WTC11 (cell line): ENCODE measurements at regions not wholly inside any gene's neighbourhood (a gene's known extent, or its start where the extent isn't known, plus 50 kb on each side); places are given as distances from the start of the nearest gene placed in this dataset.
"Not testable (repeated sequence)": the region's sequence is repeated elsewhere in the genome, so short reads cannot be mapped to it uniquely, and the experiment has no call there.

Experiments
- ATAC-seq: fragments of 200-7000 bp; cut with Tn5 transposase; 2 replicates; pipeline ENCODE4 v1.10.0; 2021; ENCODE audit warnings: mild to moderate bottlenecking, moderate library complexity
- CTCF ChIA-PET: fragments of 300-600 bp; sonication (Branson Sonifier 250); formaldehyde crosslinking; loops from one replicate; lab custom pipeline; 2021; ENCODE audit warnings: antibody characterized with exemption; lab: Charles Lee
- POLR2A ChIA-PET: fragments of 350-600 bp; sonication (Branson Sonifier 250); formaldehyde crosslinking; loops from one replicate; lab custom pipeline; 2021; ENCODE audit warnings: antibody characterized with exemption; lab: Charles Lee
- DNase-seq: peaks from one replicate; pipeline ENCODE4 v3.0.0; 2021; ENCODE audit warnings: low spot score
- H3K27ac Mint-ChIP-seq: 2 replicates; pipeline ENCODE4 v1.8.0; 2021; ENCODE audit warnings: mixed read lengths
- H3K27me3 Mint-ChIP-seq: 2 replicates; pipeline ENCODE4 v1.8.0; 2021; ENCODE audit warnings: low read depth, mild to moderate bottlenecking, moderate library complexity, mixed read lengths
- H3K36me3 Mint-ChIP-seq: 2 replicates; pipeline ENCODE4 v1.8.0; 2021; ENCODE audit warnings: mixed read lengths
- H3K4me1 Mint-ChIP-seq: 2 replicates; pipeline ENCODE4 v1.8.0; 2022; ENCODE audit warnings: mixed read lengths
- H3K4me3 Mint-ChIP-seq: 2 replicates; pipeline ENCODE4 v1.8.0; 2021; ENCODE audit warnings: mild to moderate bottlenecking, moderate library complexity, mixed read lengths
- H3K9me3 Mint-ChIP-seq: 2 replicates; pipeline ENCODE4 v1.8.0; 2021; ENCODE audit warnings: mixed read lengths
- ATF1 ChIP-seq: sonication (generic); formaldehyde crosslinking; IDR thresholded peaks from 2 replicates; pipeline ENCODE4 v1.8.1; 2023; ENCODE audit warnings: mild to moderate bottlenecking, moderate library complexity, missing genetic modification reagents
- E2F1 ChIP-seq: sonication (generic); formaldehyde crosslinking; IDR thresholded peaks from 2 replicates; pipeline ENCODE4 v1.8.0; 2022; ENCODE audit warnings: mild to moderate bottlenecking, missing genetic modification reagents
- ESRRA ChIP-seq: sonication (generic); formaldehyde crosslinking; IDR thresholded peaks from 2 replicates; pipeline ENCODE4 v1.8.1; 2022; ENCODE audit warnings: mild to moderate bottlenecking, missing genetic modification reagents, borderline replicate concordance
- GRHL2 ChIP-seq: fragments of 250-450 bp; sonication (Bioruptor Pico); IDR thresholded peaks from 2 replicates; pipeline ENCODE4 v1.8.0; 2022; ENCODE audit warnings: mild to moderate bottlenecking, moderate library complexity; ENCODE audit not compliant: insufficient replicate concordance, severe bottlenecking
- HMGA2 ChIP-seq: fragments of 250-450 bp; sonication (Bioruptor Pico); IDR thresholded peaks from 2 replicates; pipeline ENCODE4 v1.4.0; 2021; ENCODE audit warnings: mild to moderate bottlenecking, moderate library complexity
- HMGXB4 ChIP-seq: sonication (generic); formaldehyde crosslinking; IDR thresholded peaks from 2 replicates; pipeline ENCODE4 v1.8.1; 2023; ENCODE audit warnings: mild to moderate bottlenecking, moderate library complexity, missing genetic modification reagents
- KAT7 ChIP-seq: sonication (generic); formaldehyde crosslinking; IDR thresholded peaks from 2 replicates; pipeline ENCODE4 v1.8.1; 2023; ENCODE audit warnings: missing genetic modification reagents, mild to moderate bottlenecking, borderline replicate concordance
- MLX ChIP-seq: sonication (generic); formaldehyde crosslinking; IDR thresholded peaks from 2 replicates; pipeline ENCODE4 v1.8.1; 2023; ENCODE audit warnings: mild to moderate bottlenecking, missing genetic modification reagents, moderate library complexity
- NFE2L1 ChIP-seq: sonication (generic); formaldehyde crosslinking; IDR thresholded peaks from 2 replicates; pipeline ENCODE4 v1.8.1; 2023; ENCODE audit warnings: missing genetic modification reagents
- NR2C2 ChIP-seq: sonication (generic); formaldehyde crosslinking; IDR thresholded peaks from 2 replicates; pipeline ENCODE4 v1.8.0; 2022; ENCODE audit warnings: mild to moderate bottlenecking, missing genetic modification reagents
- NR3C1 ChIP-seq: sonication (generic); formaldehyde crosslinking; conservative IDR thresholded peaks from 2 replicates; pipeline ENCODE4 v1.8.1; 2023; ENCODE audit warnings: low read depth, mild to moderate bottlenecking, missing genetic modification reagents
- RELA ChIP-seq: sonication (generic); formaldehyde crosslinking; IDR thresholded peaks from 2 replicates; pipeline ENCODE4 v1.8.1; 2022; ENCODE audit warnings: missing genetic modification reagents, mild to moderate bottlenecking, borderline replicate concordance
- RORB ChIP-seq: fragments of 250-450 bp; sonication (Bioruptor Pico); IDR thresholded peaks from 2 replicates; pipeline ENCODE4 v1.9.0; 2021; ENCODE audit warnings: mild to moderate bottlenecking
- STAT6 ChIP-seq: sonication (generic); formaldehyde crosslinking; conservative IDR thresholded peaks from 2 replicates; pipeline ENCODE4 v1.8.1; 2023; ENCODE audit warnings: mild to moderate bottlenecking, low read depth, missing genetic modification reagents, moderate library complexity
- USF2 ChIP-seq: sonication (generic); formaldehyde crosslinking; IDR thresholded peaks from 2 replicates; pipeline ENCODE4 v1.8.1; 2023; ENCODE audit warnings: mild to moderate bottlenecking, missing genetic modification reagents, moderate library complexity
- ZNF121 ChIP-seq: sonication (generic); formaldehyde crosslinking; IDR thresholded peaks from 2 replicates; pipeline ENCODE4 v1.8.0; 2023; ENCODE audit warnings: missing genetic modification reagents
- ZNF416 ChIP-seq: fragments of 250-450 bp; sonication (Bioruptor Pico); IDR thresholded peaks from 2 replicates; pipeline ENCODE4 v1.9.0; 2021; ENCODE audit warnings: mild to moderate bottlenecking, inconsistent platforms
- ZNF512 ChIP-seq: sonication (generic); formaldehyde crosslinking; IDR thresholded peaks from 2 replicates; pipeline ENCODE4 v1.8.1; 2022; ENCODE audit warnings: missing genetic modification reagents, borderline replicate concordance

- Mint-ChIP-seq H3K9me3 (peaks cover 73% of the 10 kb centered on the region), H3K36me3 (peaks cover 82% of the 10 kb centered on the region), H3K27ac (no peak overlapping the region), H3K4me1 (no peaks in the 10 kb centered on the region), H3K4me3 (no peak overlapping the region), H3K27me3 (peaks cover 39% of the 10 kb centered on the region)
- TF ChIP-seq KAT7 (no peak), GRHL2 (CRISPR knock-in tag) (no peak), ZNF121 (CRISPR knock-in tag) (no peak), E2F1 (CRISPR knock-in tag) (no peak), HMGA2 (no peak), USF2 (CRISPR knock-in tag) (no peak), NFE2L1 (CRISPR knock-in tag) (no peak), MLX (CRISPR knock-in tag) (no peak), NR3C1 (CRISPR knock-in tag) (no peak), NR2C2 (no peak), ZNF512 (CRISPR knock-in tag) (no peak), STAT6 (no peak), ATF1 (CRISPR knock-in tag) (no peak), ZNF416 (no peak), HMGXB4 (CRISPR knock-in tag) (no peak), RELA (no peak), RORB (CRISPR knock-in tag) (no peak), ESRRA (CRISPR knock-in tag) (no peak)
- POLR2A ChIA-PET, result no interaction called here
- CTCF ChIA-PET, result no interaction called here
- DNase-seq (no peak), ATAC-seq (no peak)
Observed at GRCh38 chr15:22241451-22241850, 161.1 kb downstream of the OR4M2 start.

GRCh38 chr15:22242311-22242710, 162.0 kb downstream of the OR4M2 start:
- peaks cover 82% of the 10 kb centered on the region for H3K36me3 Mint-ChIP-seq
- CTCF ChIA-PET, H3K27ac Mint-ChIP-seq, DNase-seq, H3K4me3 Mint-ChIP-seq, POLR2A ChIA-PET, H3K4me1 Mint-ChIP-seq, ATAC-seq: not testable (repeated sequence)
- peaks cover 68% of the 10 kb centered on the region for H3K9me3 Mint-ChIP-seq
- H3K27me3 Mint-ChIP-seq, result peaks cover 39% of the 10 kb centered on the region
